Limb (tissue), 2 donors: ENCODE measurements at regions not wholly inside any gene's neighbourhood (a gene's known extent, or its start where the extent isn't known, plus 50 kb on each side); places are given as distances from the start of the nearest gene placed in this dataset.
"Not testable (repeated sequence)": the region's sequence is repeated elsewhere in the genome, so short reads cannot be mapped to it uniquely, and the experiment has no call there.

Source experiments
- DNase-seq, 2 donors: peaks; one replicate each; pipeline ENCODE4 v3.0.0-alpha.2; 2016; ENCODE audit errors: extremely low spot score in 2 of 2

- DNase-seq: not testable (repeated sequence)
Measured at GRCh38 chr14:105775349-105775923, 249.1 kb downstream of the TMEM121 start.

DNA sequence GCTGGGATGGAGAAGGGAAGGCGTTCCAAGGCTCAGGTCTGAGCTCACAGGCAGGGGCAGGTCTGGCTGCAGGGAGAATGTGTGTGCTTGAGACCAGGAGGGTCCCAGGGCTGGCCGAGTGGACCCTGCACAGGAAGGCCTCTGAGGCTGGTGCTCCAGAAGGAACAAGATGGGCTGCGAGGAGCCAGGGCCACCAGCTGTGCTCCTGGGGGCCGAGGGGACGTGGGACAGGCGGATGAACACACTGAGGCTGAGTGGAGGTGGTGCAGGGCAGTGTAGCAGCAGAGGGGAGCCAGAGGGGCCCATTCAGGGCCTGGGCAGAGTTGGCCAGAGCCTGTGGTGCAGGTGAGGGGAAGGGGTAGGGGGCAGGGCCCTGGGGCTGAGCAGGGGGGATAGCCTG lies 249.7 kb downstream of the TMEM121 start:
- DNase-seq: not testable (repeated sequence)

DNA sequence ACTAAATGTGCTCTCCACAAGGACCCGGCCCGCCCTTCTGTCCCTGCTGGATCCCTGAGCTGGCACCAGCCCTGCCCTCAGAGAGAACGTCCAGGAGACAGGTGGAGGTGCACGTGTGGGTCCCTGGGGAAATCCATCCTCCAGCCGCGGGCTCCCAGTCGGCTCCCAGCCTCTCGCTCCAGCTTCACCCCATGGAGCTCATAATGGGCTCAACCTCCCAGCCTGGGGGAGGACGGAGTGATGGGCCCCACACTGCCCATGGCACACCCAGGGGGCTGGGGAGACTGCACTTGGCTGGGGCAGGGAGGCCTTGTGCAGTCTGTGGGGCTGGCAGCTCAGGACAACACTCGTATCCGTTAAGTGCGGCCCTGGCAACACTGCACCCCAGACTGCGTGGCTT lies 250.5 kb downstream of the TMEM121 start:
- DNase-seq: no peak

GRCh38 chr14:105783707-105784106 lies 257.3 kb downstream of the TMEM121 start:
- no peak for DNase-seq

- DNase-seq: no peak
Measured at GRCh38 chr14:105793836-105794235, 267.5 kb downstream of the TMEM121 start.

DNA sequence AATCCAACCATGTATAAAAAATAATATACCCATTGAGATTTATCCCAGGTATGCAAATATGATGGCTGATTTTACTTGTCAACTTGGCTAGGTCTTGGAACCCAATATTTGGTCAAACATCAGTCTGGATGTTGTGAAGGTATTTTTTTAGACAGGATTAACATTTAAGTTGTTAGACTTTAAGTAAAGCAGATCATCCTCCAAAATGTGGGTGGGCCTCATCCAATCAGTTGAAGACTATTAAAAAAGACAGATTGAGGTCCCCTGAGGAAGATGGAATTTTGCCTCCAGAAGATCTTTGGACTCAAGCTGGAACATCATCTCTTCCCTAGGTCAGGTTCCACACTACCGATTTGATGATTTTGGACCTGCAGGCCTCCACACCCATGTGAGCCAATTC lies 271.2 kb downstream of the TMEM121 start:
- DNase-seq: no peak

DNA sequence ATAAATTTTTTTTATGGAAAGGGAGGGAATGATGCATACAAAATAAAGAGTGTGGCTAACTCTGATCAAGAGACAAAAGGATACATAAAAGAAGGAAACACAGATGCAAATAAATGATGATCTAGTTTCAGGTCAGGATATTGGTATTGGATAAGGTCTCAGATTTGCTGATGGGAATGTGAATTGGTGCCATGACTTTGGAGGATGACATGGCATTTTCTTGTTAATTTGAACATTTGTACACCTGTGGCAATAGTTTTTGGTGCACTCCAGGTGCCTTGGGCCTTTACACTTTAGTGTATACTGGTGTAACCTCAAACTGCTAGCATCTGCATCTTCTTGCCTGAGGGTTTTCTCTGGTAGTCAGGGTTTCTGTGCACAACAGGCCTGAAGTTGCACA lies 279.3 kb downstream of the TMEM121 start:
- DNase-seq: no peak

DNA sequence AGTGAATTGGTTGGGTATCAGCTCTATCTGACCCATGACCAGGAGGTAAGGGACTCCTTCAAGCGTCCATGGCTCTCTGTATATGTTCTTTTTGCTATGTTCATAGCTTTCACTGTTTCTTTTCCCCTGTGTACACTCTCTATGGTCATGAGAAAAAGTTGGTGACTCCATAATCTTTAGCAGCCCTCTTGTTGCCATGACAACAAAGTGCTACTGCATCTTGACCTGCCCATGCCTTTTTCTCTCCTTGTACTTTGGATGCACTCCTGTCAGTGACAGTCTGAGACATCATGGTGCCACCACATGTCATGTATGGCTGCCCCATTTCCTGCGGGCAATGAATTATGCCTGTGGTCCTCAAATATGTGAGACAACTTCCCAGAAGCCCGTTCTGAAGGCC lies 280.2 kb downstream of the TMEM121 start:
- no peak for DNase-seq

DNA sequence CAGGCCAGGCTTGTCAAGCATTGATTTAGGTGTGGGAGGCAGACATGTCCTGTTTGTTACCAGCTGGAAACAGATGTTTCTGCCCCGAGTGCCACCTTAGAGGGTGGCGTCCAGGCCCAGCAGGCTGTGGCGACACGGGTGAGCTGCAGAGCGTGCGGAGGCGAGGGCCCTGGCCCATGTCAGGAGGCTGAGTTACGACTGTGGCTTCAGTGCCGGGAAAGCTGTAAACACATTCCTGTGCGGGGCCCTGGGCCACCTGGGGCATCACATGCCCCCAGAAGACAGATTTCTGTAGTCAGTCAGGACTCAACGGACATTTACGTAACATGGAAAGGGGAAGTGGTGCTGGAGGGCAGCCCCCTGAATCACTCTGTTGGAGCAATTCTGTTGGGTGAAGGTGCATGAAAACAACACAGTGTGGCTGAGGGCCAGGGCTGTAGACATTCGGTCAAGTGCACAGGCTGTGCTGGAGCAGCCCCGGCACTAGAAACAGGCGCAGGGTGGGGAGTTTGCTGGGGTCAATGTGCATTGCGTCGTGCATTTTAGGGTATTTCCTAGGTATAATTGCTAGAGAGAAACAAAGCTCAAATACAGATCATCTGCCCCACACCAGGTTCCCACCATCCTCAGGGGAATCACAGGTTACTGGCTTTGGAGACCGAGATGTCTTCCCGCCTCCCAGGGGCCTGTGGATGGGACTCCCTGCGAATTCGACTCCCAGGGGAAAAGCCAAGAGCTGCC lies 291.8 kb downstream of the TMEM121 start:
- no peak for DNase-seq

GRCh38 chr14:105818712-105819005 lies 292.3 kb downstream of the TMEM121 start:
- DNase-seq: no peak

DNA sequence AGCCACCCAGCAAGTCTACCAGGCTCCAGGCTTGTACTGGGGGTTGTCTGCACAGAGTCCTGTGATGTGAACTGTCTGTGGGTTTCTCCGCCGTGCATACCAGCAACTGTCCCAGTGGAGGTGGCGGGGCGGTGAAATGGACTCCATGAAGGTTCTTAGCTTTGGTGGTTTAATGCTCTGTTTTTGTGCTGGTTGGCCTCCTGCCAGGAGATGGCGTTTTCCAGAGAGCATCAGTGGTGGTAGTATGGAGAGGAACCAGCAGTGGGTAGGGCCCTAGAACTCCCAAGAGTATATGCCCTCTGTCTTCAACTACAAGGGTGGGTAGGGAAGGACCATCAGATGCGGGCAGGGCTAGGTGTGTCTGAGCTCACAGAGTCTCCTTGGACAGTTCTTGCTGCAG lies 303.8 kb downstream of the TMEM121 start:
- DNase-seq: no peak

DNA sequence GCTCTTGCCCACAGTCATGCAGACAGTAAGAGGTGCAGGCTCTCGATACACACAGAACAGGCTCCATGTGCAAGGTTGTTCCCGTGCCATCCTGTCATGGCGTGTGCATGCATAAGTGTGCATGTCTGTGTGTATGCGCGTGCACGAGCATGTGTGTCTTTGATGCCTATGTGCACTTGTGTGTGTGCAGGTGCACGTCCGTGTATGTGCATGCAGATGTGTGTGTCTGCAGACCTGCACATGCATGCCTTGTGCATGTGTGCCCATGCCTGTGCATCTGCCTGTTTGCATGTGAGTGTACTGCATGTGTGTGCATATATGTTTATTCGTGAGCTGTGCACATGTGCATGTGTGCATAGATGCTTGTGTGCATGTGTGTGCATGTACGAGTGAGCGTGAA lies 309.8 kb downstream of the TMEM121 start:
- DNase-seq: no peak

- no peak for DNase-seq
Measured at GRCh38 chr14:105836730-105837129, 310.3 kb downstream of the TMEM121 start.

- no peak for DNase-seq
Measured at GRCh38 chr14:105837349-105838063, 311.1 kb downstream of the TMEM121 start.

DNA sequence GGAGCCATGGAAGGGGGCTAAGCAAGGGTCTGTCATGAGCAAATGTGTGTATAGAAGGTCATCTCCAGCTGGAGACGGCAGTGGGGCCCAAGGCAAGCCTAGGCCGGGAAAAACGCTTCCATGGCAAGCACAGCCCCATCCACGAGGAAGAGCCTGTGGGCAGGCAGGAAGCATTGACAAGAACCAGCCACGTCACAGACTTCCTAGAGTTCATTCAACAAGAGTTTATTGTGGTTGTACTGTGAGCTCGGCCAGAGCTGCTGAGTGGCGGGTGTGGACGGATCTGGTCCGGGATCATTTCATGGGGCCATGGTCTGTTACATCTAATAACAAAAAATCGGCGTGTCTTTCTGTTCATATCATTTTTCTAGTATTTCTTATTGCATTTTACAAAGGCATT lies 311.7 kb downstream of the TMEM121 start:
- DNase-seq: no peak

DNA sequence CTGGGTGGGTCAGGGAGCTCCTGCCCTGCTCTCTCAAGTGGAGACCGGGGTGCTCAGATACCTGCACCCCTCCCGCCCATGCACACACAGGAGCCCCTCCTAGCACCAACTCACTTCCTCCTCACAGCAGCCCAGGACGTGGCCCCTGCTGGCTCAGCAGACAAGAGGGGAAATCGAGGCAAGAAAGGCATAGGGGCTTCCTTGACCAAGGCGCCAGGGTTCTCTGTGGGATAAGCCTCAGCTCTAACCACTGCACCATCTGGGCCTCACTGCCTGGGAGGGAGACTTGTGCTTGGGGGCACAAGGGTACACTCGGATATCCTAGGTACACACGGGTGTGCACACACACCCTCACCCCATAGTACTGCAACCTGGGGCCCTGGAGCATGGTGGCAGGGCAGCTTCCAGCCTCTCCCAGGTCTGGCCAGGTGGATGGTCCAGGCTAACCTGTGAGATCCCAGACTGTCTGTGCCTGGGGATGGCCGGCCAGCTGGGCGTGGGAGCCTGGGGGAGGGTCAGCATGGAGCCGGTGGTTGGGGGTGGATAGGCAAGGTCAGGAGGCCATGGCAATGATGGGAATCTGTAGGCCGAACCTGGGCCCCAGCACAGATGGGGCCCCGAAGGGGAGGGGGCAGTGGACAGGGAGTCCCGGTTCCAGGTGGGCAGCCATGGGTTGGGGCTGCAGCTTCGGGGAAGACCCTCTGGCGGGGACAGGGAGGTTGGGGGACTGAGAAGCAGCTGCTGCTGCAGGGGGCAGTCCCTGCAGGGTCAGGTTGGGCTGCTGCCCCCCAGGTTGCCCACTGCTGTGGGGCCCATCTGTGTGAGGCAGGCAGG lies 312.4 kb downstream of the TMEM121 start:
- DNase-seq: no peak

DNA sequence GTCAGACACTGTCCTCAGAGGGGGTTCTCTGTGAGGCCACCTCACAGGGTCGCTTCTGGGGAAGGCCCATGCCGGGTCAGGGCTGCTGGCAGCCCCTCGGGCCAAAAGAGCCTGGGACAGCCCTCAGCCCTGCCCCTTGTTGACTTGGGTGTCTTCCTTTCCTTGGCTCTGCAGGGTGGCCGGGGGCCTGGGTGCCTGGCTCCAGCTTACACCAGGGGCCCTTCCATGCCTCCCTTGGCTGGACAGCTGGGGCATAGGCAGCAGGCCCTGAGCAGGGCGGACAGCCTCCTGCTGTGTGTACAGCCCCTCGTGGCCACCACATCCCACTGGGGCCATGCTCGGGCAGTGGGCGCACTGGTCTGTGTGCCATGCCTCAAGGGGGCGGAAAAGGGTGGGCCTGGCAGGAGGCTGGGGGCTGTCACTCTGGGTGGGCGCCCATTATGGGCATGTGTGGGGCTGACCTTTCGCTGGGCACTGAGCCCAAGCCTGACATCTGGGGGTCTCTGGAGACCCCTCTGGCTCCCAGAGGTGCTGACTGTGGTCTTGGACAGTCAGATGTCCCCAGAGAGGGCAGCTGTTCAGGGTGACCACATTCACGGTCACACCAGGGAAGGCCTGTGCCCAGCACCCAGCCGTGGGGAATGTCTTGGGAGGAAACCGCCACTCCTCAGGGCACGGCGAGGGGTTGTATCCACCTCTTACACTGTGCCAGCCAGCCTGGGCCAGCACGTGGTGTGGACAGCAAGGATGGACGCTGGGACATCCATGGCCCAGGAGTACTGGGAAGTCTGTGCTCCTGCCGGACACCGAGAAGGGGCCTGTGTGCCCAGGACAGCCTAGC lies 313.3 kb downstream of the TMEM121 start:
- peak in 1 of 2 donors; percentile 18 for DNase-seq

DNA sequence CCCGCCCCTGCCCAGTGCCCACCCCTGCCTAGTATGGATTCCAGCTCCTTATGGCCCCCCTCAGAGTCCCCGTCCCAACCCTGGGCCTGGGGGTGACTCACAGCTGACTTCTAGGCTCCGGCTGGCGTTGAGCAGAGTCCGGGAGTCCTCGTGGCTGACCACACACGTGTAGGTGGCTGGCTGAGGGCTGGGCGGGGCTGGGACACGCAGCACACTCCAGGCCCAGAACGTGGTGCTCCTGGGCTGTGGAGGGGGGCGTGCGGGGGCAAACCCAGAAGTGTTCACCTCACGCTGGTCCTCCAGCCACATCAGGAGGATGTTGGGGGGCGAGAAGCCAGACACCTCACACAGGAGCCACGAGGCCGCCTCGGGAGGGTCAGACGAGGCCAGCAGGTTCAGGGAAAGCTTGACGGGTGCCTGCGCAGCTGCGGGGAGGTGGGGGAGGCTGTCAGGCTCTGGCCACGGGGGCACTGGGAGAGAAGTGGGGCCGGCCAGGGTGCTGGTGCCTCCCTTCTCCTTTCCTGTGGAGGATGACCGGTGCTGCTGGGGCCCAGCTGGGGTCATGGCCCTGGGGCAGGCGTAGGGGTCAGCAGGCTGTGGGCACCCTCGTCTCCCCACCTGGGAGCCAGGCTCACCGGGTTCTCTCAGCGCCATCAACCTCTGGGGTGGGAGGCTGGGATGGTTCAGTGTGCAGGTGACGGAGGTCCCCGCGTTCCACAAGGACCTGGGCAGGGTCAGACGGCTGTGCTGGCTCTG lies 314.1 kb downstream of the TMEM121 start:
- DNase-seq: peak in 1 of 2 donors; percentile 14

DNA sequence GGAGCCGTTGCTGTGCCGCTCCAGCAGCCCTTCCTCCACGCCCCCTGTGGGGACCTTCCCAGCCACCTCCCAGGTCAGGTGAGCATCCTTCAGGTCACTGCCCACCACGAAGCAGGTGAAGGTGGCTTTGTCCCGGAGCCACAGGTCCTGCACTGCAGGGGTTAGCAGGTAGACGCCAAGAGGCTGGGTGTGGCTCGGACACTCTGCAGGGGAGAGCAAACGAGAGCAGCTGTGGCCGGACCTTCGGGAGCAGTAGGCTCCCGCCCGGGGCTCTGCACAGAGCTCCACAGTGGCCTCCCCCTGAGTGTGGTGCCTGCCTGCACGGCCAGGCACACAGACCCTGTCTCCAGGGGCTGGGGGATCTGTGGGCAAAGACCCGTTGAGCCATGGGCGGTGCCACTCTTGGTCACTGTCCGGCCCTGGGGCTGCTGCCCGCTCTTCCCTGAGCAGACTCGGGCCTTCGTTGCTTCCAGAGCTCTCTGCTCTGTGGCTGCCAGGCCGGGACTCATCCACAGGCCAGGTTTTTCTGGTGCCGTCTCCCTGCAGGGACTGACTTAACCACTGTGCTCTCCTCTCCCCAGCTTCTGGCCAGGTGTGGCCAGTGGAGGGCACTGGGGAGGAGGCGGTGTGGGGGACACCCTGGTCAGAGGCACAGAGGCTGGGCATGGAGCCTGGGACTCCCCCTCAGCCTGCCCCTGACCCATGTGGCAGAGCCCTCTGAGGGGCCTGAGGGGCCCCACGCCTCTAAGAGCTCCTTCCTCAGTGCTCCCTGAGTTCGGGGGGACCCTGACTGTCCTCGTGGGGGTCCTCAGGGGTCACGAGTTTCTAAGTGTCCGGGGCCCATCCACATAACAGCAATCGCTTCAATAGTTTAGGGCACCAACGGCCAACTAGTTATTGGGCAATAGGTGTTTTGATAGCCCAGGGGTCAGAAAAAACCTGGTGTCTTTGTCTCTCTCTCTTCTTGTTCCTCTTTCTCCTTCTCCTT lies 314.9 kb downstream of the TMEM121 start:
- DNase-seq: peak in 1 of 2 donors; percentile 18
